Neutrophil (primary cell): ENCODE measurements at regions not wholly inside any gene's neighbourhood (a gene's known extent, or its start where the extent isn't known, plus 50 kb on each side); places are given as distances from the start of the nearest gene placed in this dataset.

Source experiments
- H3K27ac ChIP-seq: fragments of 200-600 bp; sonication (generic); 2 replicates; pipeline ENCODE4 v1.5.1; 2016; ENCODE audit warnings: mild to moderate bottlenecking, moderate library complexity
- H3K27me3 ChIP-seq: fragments of 200-600 bp; sonication (generic); 2 replicates; pipeline ENCODE4 v1.6.0; 2016; ENCODE audit warnings: mild to moderate bottlenecking
- H3K36me3 ChIP-seq: fragments of 200-600 bp; sonication (generic); 2 replicates; pipeline ENCODE4 v1.5.1; 2017
- H3K4me1 ChIP-seq, 2 experiments: fragments of 200-600 bp in 1 of 2; sonication (generic) in 1 of 2; 1 replicate in 1 of 2; 2 replicates in 1 of 2; pipeline versions ENCODE4 v1.5.1 to v1.6.1; 2013 to 2016; ENCODE audit warnings: low read depth in 1 of 2, low read length in 1 of 2, mild to moderate bottlenecking in 1 of 2, moderate library complexity in 1 of 2; ENCODE audit not compliant: control insufficient read depth in 1 of 2, insufficient read depth in 1 of 2
- H3K4me3 ChIP-seq, 2 experiments: fragments of 200-600 bp in 1 of 2; sonication (generic) in 1 of 2; 1 replicate in 1 of 2; 2 replicates in 1 of 2; pipeline ENCODE4 v1.5.1; 2013 to 2016; ENCODE audit warnings: low read depth in 1 of 2, low read length in 1 of 2, mild to moderate bottlenecking in 1 of 2, moderate library complexity in 1 of 2
- H3K9me3 ChIP-seq: fragments of 200-600 bp; sonication (generic); 2 replicates; pipeline ENCODE4 v1.5.1; 2016
- TF ChIP-seq, protein P1 (sequence below): fragments of 200-600 bp; sonication (generic); IDR thresholded peaks from 2 replicates; pipeline ENCODE4 v1.5.1; 2016; ENCODE audit warnings: antibody characterized with exemption

DNA sequence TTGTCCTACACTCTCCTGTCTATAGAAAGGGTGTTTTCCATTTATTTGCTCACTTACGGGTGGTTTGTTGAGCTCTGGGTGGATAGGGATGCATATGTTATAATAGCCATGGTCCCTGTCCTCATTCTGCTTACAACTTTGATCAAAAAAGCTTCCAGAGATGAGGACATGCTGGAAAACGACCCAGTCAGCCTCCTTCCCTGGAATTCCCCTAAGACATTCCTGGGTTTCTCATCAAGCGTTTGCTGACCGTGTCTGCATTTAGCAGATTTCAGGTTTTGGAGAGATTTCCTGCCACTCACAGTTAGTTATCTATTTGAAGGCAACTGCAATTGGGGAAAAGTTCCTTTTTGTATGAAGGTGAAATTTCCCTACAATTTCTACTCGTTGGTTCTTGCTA, 152.8 kb upstream of the AFDN start:
- H3K36me3 ChIP-seq = no peaks in the 10 kb centered on the region
- H3K9me3 ChIP-seq = no peaks in the 10 kb centered on the region
- TF ChIP-seq, protein P1, sequence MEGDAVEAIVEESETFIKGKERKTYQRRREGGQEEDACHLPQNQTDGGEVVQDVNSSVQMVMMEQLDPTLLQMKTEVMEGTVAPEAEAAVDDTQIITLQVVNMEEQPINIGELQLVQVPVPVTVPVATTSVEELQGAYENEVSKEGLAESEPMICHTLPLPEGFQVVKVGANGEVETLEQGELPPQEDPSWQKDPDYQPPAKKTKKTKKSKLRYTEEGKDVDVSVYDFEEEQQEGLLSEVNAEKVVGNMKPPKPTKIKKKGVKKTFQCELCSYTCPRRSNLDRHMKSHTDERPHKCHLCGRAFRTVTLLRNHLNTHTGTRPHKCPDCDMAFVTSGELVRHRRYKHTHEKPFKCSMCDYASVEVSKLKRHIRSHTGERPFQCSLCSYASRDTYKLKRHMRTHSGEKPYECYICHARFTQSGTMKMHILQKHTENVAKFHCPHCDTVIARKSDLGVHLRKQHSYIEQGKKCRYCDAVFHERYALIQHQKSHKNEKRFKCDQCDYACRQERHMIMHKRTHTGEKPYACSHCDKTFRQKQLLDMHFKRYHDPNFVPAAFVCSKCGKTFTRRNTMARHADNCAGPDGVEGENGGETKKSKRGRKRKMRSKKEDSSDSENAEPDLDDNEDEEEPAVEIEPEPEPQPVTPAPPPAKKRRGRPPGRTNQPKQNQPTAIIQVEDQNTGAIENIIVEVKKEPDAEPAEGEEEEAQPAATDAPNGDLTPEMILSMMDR = no peak
- H3K27ac ChIP-seq = no peak overlapping the region
- H3K4me3 ChIP-seq = no peak overlapping the region
- H3K27me3 ChIP-seq = peaks cover 42% of the 10 kb centered on the region
- no peaks in the 10 kb centered on the region for H3K4me1 ChIP-seq

DNA sequence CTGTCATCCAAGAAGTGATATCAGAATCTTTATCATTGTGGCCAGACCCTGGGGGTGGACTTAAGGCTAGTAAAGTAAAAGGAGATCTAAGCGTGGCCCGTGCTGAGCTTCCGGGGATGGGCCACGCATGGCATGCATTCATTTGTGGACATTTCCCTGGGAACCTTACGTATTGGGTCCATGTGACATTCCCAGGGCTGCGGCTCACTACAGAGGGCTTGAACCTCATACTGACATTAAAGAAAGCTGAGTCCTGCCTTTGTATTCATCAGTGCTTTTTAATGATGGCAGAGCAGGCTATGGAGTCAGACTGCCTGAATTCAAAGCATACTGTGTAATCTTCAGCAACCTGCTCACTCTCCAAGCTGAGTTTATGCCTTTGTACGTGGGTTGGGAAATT, 152.2 kb upstream of the AFDN start:
- TF ChIP-seq, protein P1 = no peak
- peaks cover 47% of the 10 kb centered on the region for H3K27me3 ChIP-seq
- H3K4me1 ChIP-seq = no peaks in the 10 kb centered on the region
- no peaks in the 10 kb centered on the region for H3K36me3 ChIP-seq
- H3K27ac ChIP-seq = no peak overlapping the region
- no peaks in the 10 kb centered on the region for H3K9me3 ChIP-seq
- no peak overlapping the region for H3K4me3 ChIP-seq

DNA sequence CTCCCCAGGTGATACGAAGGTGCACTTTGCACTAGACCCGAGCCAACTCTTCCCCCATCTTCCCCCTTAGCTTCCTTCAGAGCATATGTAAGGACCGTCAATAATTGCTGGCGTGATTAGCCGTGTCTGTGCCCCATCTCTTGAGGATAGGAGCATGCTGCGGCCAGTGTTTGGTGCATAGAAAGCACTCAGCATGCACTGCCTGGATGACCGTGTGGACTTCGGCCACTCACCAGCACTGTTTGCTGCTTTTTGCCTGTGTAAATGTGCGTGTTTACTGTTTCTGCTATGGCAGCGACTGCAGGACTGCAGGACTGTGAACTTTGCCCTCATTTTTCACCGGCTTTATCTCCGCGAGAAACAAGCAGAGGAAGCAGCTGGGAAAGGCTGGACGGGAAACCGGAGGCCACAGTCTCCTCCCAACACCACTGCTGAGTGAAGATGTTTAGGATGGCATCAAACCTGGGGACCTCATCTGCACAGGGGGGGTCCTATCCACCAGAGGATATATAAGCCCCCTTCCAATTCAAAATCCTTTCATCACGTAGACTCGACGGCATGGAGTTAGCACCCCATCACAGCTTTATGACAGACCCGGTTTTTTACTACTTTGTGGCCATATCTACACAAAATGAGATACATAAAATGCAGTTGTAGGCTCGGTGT, 150.6 kb upstream of the AFDN start:
- no peaks in the 10 kb centered on the region for H3K36me3 ChIP-seq
- peaks cover 63% of the 10 kb centered on the region for H3K27me3 ChIP-seq
- TF ChIP-seq, protein P1 = no peak
- H3K4me3 ChIP-seq = no peak overlapping the region
- H3K9me3 ChIP-seq = no peaks in the 10 kb centered on the region
- H3K4me1 ChIP-seq = no peaks in the 10 kb centered on the region
- H3K27ac ChIP-seq = no peak overlapping the region

DNA sequence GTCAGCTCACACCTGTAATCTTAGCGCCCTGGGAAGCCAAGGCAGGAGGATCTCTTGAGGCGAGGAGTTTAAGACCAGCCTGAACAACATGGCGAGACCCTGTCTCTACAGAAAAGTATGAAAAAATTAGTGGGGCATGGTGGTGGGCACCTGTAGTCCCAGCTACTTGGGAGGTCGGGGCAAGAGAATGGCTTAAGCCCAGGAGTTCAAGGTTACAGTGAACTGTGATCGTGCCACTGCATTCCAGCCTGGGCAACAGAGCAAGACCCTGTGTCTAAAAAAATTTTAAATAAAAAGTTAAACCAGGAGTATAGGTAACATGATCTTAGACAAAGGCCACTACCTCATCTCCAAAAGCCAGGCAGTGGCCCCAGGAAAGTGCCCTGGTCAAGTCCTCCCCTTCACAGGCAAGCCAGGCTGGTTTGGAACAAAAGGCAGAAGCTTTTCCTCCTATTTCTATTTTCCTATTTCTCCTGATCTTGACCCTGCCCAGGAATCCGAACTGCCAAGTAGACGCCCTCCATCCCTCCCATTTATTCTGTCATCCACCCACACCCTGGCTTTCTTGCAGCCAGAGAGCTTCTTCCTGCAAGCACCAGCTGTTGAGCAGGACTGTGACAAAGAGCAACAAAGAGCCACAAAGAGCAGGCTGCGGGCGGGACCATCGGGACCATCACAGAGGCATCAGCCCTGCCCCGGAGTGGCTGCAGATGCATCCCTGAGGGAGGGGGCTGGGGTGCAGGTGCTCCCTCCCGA, 149.9 kb upstream of the AFDN start:
- H3K4me1 ChIP-seq = no peaks in the 10 kb centered on the region
- peaks cover 71% of the 10 kb centered on the region for H3K27me3 ChIP-seq
- no peak overlapping the region for H3K27ac ChIP-seq

DNA sequence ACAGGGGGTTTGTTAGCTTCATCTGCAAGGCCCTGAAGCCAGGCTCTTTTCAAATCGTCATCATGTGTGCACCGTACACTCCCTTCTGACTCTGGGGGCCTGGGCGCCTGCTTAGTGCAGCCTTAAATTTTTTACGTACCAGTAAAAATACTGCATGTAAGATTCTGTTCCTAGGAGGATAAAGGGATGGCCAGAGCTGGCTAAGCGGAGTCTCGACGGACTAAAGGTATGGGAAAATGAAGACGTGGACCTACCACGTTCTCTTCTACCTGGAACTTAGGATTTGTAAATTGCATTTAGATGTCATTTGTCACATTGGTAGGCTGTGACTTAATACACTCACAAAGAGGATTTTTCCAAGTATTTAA, 149.3 kb upstream of the AFDN start:
- TF ChIP-seq, protein P1 = no peak
- H3K27ac ChIP-seq = no peak overlapping the region
- no peak overlapping the region for H3K4me3 ChIP-seq
- H3K4me1 ChIP-seq = no peaks in the 10 kb centered on the region
- H3K9me3 ChIP-seq = no peaks in the 10 kb centered on the region
- peaks cover 73% of the 10 kb centered on the region for H3K27me3 ChIP-seq
- H3K36me3 ChIP-seq = no peaks in the 10 kb centered on the region

More for the DNA sequence above, 149.9 kb upstream of the AFDN start:
- Histone ChIP-seq H3K36me3 (no peaks in the 10 kb centered on the region), H3K9me3 (no peaks in the 10 kb centered on the region), H3K4me3 (no peak overlapping the region)
- TF ChIP-seq, protein P1 = no peak
